ENCODE measurements at regions not wholly inside any gene's neighbourhood (a gene's known extent, or its start where the extent isn't known, plus 50 kb on each side); places are given as distances from the start of the nearest gene placed in this dataset.
"Not testable (repeated sequence)": the region's sequence is repeated elsewhere in the genome, so short reads cannot be mapped to it uniquely, and the experiment has no call there.

DNA sequence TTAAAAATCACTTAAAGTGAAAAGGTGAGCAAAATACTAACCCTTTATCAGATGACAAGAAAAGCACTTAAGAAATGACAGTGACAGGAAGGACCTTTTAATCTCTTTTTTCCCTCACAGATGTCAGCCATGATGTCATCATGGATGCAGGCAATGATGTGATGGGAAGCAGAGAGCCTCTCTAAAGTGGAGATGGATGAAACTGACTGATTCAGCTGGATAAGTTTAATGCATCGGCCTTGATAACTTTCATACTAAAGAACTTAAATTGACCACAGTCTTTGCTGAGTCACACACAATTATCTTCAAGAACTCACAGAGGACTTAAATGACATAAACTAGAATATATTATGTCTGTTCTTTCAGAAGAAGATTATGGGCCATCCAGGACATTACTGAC, 153.2 kb upstream of the FGF10 start:
- DNase-seq (ENCODE audit: low spot score) = no peak

DNA sequence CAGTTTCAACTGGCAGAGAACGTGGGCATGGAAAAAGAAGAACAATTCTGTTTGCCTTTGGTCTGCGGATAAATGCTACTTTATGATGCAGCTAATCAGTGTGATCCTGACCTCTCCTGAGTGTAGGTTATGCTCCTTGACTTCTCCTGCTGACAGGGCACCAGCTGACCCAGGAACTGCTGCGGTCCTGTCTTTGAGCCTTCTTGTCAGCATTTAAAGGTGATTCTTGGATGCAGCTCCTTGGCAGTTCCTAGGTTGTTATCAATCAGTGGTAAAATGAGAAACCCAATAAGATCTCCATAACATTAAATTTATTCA, 150.3 kb upstream of the FGF10 start:
- DNase-seq (ENCODE audit: low spot score) = no peak

DNA sequence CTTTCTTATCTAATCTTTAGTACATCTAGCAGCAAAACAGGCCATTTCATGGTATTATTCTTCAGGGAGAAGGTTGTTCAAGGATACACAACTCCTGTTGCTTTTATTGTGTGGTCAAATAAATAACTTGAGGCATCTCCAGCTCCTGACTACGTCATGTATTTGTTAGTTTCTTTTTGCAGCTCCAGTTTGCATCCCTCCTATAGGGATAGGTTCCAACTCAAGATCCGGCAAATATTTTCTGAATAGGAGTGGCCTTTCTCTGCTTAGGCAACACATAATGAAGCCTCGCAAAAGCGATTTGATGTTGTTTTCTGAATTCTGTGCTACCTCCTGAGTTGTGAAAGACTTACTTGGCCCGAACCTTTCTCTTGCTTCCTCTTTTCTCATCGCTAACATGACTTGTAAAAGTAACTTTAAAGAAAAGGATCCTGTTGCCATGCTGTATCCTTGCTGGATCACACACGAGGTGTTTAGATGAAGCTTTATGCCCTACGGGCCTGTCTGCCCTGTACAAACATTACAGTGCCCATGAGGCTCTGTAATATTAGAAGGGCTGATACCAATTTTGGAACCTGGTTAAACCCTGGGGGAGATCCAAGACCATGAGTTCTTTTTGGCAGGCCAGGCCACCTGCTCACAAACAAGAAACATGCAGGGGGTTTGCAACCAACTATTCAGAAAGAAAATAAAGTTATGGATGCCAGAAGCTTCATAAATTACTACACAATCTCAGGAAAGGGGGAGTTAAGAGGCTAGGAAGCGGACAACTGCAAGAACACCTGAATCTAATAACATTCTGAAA, 149.8 kb upstream of the FGF10 start:
- no peak for DNase-seq (ENCODE audit: low spot score)

DNA sequence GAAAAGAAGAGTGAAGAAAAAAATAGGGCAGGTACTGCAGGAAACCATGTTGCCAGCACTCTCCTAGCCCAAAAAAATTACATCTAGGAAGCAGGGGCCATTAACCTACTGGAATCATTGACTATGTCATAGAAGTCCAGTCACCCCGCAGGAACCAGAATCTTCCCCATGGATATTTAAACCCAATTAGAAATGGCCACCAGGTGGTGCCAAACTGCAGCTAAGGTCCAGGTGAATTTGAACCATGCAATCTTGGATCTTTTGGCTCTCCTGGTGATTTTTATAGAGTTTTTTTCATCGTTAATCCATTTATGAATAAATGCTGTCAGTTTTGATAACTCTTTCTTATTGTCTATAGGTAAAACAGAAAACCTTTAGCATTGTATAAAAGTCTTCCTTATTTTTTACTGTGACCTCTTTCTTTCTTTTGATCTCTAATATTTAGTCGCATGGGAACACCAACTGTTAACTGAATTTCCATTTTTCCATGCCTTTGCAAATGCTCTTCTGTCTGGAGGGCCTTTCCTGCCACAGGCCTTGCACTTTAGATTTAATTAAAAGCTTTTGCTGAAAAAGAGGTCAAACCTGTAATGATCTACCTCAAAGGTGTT, 147.5 kb upstream of the FGF10 start:
- DNase-seq (ENCODE audit: low spot score) = peak; percentile 41

DNA sequence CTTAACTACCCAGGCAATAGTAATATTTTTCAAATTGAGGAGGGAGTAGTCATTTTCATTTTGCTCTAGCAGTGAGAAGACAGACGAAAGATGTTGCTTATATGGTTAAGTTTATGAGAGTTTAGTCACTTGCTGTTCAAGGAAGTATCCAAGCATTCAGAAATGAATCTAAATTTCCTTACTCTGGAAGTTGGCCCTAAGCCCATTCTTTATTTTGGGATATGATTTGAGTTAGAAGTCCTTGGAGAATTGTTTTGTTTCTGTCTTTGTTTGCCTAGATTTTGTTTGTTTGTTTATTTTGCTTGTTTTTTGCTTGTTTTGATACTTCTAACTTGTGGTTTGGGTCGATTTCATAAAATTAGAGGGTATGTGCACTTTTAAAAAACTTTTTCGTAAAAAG, 146.4 kb upstream of the FGF10 start:
- no peak for DNase-seq (ENCODE audit: low spot score)

DNA sequence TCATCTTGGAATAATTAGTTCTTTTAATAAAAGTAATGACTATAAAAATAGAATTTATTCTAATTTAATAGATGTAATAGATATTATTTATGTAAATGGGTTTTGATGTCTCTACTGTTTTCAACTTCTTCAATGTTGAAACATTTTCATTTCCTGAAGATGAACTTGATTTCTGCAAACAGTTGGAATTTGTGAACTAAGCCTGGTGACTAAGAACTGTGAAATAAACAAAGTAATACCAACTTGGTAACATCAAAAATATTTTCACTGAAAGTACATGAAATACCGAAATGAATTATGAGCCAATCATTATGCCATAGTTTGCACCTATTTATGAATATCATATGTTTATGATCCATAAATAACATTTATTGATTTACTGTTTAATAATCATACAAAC, 143.8 kb upstream of the FGF10 start:
- DNase-seq (ENCODE audit: low spot score) = no peak

DNA sequence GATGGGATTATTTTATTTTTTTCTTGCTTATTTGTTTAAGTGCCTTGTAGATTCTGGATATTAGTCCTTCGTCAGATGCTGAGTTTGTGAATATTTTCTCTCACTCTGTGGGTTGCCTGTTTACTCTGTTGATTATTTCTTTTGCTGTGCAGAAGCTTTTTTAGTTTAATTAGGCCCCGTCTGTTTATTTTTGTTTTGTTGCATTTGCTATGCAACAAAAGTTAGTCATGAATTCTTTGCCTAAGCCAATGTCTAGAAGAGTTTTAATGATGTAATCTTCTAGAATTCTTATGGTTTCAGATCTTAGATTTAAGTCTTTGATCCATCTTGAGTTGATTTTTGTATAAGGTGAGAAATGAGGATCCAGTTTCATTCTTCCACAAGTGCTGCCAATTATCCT, 142.5 kb upstream of the FGF10 start:
- DNase-seq (ENCODE audit: low spot score) = not testable (repeated sequence)

DNA sequence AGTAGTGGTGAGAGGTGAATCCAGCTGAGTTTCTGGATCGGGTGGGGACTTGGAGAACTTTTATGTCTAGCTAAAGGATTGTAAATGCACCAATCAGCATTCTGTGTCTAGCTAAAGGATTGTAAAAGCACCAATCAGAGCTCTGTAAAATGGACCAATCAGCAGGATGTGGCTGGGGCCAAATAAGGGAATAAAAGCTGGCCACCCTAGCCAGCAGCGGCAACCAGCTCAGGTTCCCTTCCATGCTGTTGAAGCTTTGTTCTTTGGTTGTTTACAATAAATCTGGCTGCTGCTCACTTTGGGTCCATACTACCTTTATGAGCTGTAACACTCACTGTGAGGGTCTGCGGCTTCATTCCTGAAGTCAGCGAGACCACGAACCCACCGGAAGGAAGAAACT, 141.6 kb upstream of the FGF10 start:
- DNase-seq (ENCODE audit: low spot score) = not testable (repeated sequence)

DNA sequence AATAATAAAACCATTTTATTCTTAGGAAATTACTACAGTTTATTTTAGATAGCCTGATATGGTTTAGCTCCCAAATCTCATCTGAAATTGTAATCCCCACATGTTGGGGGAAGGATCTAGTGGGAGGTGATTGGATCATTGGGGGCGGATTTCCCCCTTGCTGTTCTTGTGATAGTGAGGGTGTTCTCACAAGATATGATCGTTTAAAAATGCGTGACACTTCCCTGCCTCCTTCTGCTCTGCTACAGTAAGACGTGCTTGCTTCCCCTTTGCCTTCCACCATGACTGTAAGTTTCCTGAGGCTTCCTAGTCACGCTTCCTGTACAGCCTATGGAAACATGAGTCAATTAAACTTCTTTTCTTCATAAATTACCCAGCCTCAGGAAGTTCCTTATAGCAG, 122.4 kb upstream of the FGF10 start:
- no peak for DNase-seq (ENCODE audit: low spot score)

DNA sequence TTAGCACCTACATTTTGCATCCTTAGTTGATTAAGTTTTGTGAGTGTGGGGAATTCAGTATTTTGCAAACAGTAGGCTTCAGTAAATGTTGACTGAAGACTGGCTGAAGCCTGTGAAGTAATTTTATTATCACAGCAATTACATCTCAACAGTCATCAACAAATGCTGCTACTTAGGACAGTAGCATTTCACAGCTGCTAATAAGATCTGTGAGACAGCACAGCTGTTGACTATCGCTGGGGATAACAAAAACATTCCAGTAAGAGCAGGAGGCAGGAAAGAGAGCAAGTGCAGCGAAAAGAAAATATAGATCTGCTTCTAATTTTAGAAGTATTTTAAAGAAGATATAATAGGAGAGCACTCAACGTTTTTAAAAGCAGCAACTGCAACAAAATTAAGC, 117.3 kb upstream of the FGF10 start:
- no peak for DNase-seq (ENCODE audit: low spot score)

DNA sequence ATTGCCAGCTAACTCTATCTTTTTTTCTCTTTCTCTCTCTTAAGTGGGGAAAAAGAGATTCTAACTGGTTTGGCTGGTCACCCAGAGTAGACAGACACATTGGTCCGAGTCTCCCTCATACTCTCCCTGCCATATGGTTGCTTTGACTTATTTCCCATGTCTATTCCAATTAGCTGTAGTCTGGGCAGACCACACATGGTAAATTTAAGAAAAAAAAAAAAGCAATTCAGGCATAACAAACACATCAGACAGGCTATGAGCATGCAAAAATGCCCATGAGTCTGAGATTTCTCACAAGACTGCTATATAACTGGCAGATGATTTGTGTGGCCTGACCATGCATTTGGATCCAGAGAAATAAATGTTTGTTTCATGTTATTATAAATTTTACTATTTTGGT, 110.2 kb upstream of the FGF10 start:
- no peak for DNase-seq (ENCODE audit: low spot score)

DNA sequence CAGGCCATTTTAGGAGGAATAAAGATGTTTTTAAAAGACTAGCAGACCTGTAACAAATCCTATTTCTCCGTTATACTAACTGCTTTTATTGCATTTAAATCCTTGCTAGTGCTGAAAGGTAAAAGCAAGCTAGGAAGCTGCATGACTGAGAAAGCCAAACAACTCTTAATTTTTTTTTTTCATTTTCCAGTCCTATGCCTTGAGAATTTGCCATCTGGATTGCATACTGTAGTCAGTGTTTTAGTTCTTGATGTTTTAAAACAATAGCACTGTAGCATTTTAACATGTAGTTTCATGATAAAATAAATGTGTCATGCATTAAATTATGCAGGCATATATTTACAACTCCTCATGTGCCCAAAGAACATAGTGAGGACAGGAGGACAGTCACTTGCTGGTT, 108.4 kb upstream of the FGF10 start:
- no peak for DNase-seq (ENCODE audit: low spot score)

DNA sequence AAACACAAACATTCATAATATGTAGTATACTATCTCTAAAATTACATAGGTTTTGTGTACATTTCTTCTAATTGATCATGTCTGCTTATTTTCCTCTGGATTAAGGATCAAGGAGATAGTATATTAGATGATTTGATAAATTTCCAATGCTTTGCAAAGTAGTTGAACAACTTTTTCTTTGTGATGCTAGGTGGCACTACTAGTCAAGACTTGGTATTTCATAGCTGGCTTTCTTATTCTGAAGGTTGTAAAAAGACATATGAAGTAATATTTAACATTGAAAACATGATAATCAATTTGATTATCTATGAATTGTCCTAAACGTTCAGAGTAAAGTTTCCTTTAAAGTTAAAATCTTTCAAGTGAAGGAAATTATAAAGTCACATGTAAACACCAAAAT, 106.1 kb upstream of the FGF10 start:
- no peak for DNase-seq (ENCODE audit: low spot score)

DNA sequence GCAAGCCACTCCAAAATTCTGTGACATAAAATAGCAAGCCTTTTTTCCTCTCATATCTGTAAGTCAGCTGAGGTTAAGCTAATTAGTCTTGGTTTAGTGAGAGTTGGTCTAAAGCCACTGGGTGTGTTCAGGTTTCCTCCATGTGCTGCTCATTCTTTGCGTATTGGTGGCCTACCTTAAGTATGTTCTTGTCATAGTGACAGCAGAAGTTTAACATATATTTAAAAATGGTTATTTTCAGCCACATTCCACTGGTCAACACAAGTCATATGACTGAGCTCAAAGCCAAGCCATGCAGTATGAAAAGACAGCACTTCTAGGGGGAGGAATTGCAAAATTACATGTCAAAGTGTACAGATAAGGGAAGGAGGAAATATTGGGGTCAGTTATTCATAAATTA, 100.5 kb upstream of the FGF10 start:
- DNase-seq (ENCODE audit: low spot score) = no peak

DNA sequence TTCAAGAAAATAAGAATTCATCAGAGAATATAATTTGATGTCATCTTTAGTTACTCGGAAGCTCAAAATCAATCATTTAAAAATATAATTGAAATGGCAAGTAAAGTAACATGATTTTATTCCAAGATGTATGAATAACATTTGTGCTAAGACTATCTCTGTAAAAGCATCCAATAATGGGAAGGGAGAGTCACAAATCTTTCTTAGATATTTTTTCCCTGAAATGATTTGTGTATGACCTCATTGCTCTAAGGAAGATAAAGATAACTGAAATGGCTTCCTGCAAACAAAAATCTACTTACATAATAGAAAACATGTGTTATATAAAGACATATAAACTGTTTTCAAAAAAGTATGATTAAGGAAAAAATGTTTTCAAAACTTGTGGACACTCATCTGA, 97.4 kb upstream of the FGF10 start:
- no peak for DNase-seq (ENCODE audit: low spot score)

DNA sequence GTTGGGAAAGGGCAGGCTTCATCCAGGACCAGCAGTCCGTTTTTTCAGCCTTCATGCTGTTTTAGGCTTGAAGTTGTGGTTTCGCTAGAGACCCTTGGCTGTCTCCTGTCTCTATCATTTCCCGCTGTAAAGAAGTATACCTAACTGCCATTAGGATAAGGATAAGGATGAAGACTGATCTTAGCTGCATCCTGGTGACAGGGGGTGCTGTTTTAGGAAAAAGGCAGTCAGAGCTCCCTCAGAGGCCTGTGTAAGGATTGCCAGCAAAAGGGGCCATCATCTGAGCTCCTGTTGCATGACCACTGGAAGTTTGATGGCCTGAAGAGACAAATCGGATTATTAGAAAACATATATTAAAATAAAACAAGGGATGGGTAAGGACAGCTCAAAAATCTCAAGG, 64.8 kb upstream of the FGF10 start:
- DNase-seq (ENCODE audit: low spot score) = no peak

DNA sequence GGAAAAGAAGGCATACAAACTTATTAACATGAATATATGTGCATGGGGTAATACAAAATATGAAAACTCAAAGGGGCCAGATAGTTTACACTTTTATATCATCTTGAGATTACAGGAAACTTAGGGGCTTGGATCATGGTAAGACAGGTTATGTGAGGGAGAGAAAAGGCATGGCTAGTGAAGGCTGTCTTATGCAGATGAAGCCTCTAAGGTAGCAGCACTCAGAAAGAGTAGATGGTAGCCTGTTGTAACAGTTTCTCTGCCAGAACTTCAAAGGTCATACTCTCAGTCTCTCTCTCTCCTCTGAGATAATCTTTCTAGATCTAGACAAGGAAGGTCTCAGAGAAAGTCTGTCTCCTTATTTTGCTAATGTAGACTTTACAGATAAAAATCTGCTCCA, 57.2 kb upstream of the FGF10 start:
- no peak for DNase-seq (ENCODE audit: low spot score)

DNA sequence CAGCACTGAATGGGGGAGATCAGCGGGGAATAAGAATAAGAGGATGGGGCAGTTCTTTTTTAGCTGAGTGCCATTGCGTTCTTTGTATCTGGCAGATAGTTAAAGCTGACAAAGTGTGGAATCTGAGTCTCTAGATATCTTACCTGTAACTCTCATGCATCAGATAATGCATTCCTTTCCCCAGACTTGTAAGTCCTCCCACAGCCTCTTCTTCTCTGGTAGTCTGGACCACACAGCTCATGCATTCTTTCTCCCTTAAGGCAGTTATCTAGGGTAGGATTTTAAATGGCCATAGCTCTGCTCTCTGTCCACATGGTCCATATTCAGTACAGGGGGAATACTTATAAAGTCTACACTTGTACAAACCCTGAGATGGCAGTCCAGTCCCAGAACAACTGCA, 54.0 kb upstream of the FGF10 start:
- DNase-seq (ENCODE audit: low spot score) = no peak

DNA sequence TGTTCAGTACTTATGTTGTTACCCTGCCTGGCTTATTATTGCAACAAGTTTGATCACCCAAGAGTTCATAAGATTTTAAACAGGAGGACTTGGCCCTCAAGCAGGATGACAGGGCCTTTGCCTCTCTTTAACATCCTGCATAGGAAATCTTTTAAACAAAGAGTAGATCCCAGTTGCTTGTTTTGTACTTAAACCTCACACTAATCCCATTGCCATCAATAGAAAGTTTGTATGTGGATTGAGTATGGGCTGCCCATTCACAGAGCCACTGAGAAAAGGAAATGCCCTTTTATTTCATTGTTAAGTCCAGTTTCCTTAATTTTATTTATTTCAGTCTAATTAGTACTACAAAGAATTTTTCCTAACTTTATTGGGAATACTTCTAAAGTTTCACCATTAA, 52.2 kb upstream of the FGF10 start:
- DNase-seq (ENCODE audit: low spot score) = no peak

DNA sequence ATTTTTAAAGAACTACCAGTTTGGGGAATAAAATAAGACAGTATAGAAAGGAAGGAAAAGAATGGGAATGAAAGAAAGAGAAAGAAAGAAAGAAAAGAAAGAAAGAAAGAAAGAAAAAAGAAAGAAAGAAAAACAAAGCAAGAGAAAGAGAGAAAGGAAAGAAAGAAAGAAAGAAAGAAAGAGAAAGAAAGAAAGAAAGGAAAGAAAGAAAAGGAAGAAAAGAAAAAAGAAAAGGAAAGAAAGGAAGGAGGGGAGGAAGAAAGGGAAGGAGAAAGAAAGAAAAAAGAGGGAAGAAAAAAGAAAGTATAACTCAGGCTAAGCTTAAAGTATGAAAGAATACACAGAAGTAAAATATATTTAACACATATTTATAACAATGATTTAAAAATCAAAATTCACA, 51.0 kb upstream of the FGF10 start:
- no peak for DNase-seq (ENCODE audit: low spot score)
